H4 (cell line): ENCODE measurements at regions not wholly inside any gene's neighbourhood (a gene's known extent, or its start where the extent isn't known, plus 50 kb on each side); places are given as distances from the start of the nearest gene placed in this dataset.

Experiments
- DNase-seq: peaks from one replicate; pipeline ENCODE4 v3.0.0-alpha.2; 2015; ENCODE audit warnings: low spot score

DNA sequence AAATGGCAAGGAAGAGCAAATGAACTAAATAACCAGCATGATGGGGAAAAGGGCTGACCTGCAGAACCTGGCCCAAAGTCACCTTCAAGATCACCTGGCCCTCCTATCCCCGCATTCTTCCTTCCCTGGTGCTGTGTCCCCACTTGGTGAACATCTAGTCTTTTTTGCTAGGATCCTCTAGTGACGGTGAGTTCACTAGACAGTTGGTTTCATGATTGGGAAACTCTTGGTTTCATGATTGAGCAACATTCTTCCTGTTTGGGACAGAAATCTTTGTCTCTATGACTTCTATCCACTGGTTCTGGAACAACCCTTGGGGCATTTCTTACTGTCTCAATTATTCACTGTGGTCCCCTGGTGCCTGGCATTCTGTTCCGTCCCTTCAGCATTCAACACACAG is 50.2 kb upstream of the DAB2IP start:
- no peak for DNase-seq
